ENCODE measurements at regions not wholly inside any gene's neighbourhood (a gene's known extent, or its start where the extent isn't known, plus 50 kb on each side); places are given as distances from the start of the nearest gene placed in this dataset.

DNA sequence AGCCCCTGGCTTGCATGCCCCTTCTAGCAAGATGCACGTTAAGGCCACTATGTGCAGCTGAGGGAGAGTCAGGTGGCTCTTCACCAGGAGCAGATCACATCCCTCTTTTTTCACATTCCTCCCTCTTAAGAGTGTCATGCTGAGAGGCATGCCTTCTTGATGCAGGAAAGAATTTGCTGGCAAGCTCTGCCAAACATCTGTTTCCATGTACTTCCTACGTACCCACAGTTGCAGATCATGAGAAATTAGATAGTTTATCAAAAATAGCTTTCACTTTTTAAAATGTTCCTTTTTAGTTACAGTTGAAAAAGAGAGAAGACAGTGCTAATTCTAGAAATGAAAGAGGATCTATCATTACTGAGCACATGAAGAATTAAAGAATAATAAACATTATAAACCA is 79.7 kb upstream of the ZNF722 start:
- no peaks in the 10 kb centered on the region for H3K36me3 ChIP-seq (ENCODE audit: control insufficient read depth, insufficient read depth, low read length)
- no peak overlapping the region for H4K8ac ChIP-seq (ENCODE audit: low read depth in 2 of 2, low read length in 2 of 2)
- H2AK9ac ChIP-seq (replicated peaks; ENCODE audit: low read depth, low read length, poor library complexity): no peak overlapping the region
- H3K27ac ChIP-seq (ENCODE audit: insufficient read depth, low read length): no peak overlapping the region
- H3K27me3 ChIP-seq (ENCODE audit: control insufficient read depth, insufficient read depth, low read length): no peaks in the 10 kb centered on the region
- H4K91ac ChIP-seq (ENCODE audit: insufficient read depth, low read depth, low read length): no peak overlapping the region
- TF ChIP-seq, protein P1, sequence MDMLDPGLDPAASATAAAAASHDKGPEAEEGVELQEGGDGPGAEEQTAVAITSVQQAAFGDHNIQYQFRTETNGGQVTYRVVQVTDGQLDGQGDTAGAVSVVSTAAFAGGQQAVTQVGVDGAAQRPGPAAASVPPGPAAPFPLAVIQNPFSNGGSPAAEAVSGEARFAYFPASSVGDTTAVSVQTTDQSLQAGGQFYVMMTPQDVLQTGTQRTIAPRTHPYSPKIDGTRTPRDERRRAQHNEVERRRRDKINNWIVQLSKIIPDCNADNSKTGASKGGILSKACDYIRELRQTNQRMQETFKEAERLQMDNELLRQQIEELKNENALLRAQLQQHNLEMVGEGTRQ (IDR thresholded peaks at IDR 0.05; ENCODE audit: low read depth, low read length): no peak
- no peak for TF ChIP-seq MXI1 (IDR thresholded peaks at IDR 0.05; ENCODE audit: borderline replicate concordance, low read depth, low read length)
- TF ChIP-seq CHD1 (IDR thresholded peaks at IDR 0.05; ENCODE audit: low read depth, low read length): no peak
- no peak for TF ChIP-seq RCOR1 (IDR thresholded peaks at IDR 0.05; ENCODE audit: insufficient replicate concordance, low read length)
- TF ChIP-seq RFX5 (IDR thresholded peaks at IDR 0.05; ENCODE audit: low read depth, low read length): no peak
- TF ChIP-seq, protein P2, sequence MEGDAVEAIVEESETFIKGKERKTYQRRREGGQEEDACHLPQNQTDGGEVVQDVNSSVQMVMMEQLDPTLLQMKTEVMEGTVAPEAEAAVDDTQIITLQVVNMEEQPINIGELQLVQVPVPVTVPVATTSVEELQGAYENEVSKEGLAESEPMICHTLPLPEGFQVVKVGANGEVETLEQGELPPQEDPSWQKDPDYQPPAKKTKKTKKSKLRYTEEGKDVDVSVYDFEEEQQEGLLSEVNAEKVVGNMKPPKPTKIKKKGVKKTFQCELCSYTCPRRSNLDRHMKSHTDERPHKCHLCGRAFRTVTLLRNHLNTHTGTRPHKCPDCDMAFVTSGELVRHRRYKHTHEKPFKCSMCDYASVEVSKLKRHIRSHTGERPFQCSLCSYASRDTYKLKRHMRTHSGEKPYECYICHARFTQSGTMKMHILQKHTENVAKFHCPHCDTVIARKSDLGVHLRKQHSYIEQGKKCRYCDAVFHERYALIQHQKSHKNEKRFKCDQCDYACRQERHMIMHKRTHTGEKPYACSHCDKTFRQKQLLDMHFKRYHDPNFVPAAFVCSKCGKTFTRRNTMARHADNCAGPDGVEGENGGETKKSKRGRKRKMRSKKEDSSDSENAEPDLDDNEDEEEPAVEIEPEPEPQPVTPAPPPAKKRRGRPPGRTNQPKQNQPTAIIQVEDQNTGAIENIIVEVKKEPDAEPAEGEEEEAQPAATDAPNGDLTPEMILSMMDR (conservative IDR thresholded peaks at IDR 0.05; ENCODE audit: low read depth, low read length): no peak
- TF ChIP-seq BHLHE40 (IDR thresholded peaks at IDR 0.05; ENCODE audit: low read depth, low read length): no peak
- no peak for TF ChIP-seq POLR2A (IDR thresholded peaks at IDR 0.05; ENCODE audit: low read depth, low read length)
- TF ChIP-seq MAFK (IDR thresholded peaks at IDR 0.05; ENCODE audit: low read depth, low read length): no peak
- no peak for TF ChIP-seq SMC3 (IDR thresholded peaks at IDR 0.05; ENCODE audit: low read depth, low read length)
- no peak for TF ChIP-seq NFE2L2 (IDR thresholded peaks at IDR 0.05; ENCODE audit: low read depth, low read length)
- TF ChIP-seq RAD21 (IDR thresholded peaks at IDR 0.05; ENCODE audit: low read length): no peak
- no peak for TF ChIP-seq CEBPB (IDR thresholded peaks at IDR 0.05; ENCODE audit: low read depth, low read length)
- no peak for TF ChIP-seq MAZ (IDR thresholded peaks at IDR 0.05; ENCODE audit: borderline replicate concordance, low read depth, low read length)
- TF ChIP-seq, protein P3, sequence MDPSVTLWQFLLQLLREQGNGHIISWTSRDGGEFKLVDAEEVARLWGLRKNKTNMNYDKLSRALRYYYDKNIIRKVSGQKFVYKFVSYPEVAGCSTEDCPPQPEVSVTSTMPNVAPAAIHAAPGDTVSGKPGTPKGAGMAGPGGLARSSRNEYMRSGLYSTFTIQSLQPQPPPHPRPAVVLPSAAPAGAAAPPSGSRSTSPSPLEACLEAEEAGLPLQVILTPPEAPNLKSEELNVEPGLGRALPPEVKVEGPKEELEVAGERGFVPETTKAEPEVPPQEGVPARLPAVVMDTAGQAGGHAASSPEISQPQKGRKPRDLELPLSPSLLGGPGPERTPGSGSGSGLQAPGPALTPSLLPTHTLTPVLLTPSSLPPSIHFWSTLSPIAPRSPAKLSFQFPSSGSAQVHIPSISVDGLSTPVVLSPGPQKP (IDR thresholded peaks at IDR 0.05; ENCODE audit: borderline replicate concordance, low read depth, low read length): no peak
- TF ChIP-seq FOS (IDR thresholded peaks at IDR 0.05; ENCODE audit: low read depth, low read length): no peak
- H4K5ac ChIP-seq (ENCODE audit: low read depth, low read length): no peak overlapping the region
- H4K20me1 ChIP-seq (ENCODE audit: insufficient read depth, low read length): no peaks in the 10 kb centered on the region
- DNase-seq (no peak), ATAC-seq (ENCODE audit: low read depth) (no peak)
- ChIA-PET CTCF (no interaction called here), POLR2A (ENCODE audit: unreplicated experiment) (no interaction called here)
- no peak overlapping the region for H2BK5ac ChIP-seq (ENCODE audit: low read depth, low read length, poor library complexity, severe bottlenecking)
- no peak overlapping the region for H3K56ac ChIP-seq (ENCODE audit: extremely low read depth, insufficient read depth, low read length)
- peaks cover 4% of the 10 kb centered on the region for H3K9me3 ChIP-seq (ENCODE audit: control insufficient read depth, insufficient read depth, low read length)
- no TSS peak for BruUV-seq (replicated peaks)
- H3K4me3 ChIP-seq (ENCODE audit: insufficient read depth, low read depth, low read length): no peak overlapping the region
- H3K9me1 ChIP-seq (ENCODE audit: insufficient read depth, low read length): no peaks in the 10 kb centered on the region
- H3K4me1 ChIP-seq (ENCODE audit: control insufficient read depth, insufficient read depth, low read length): no peaks in the 10 kb centered on the region
- H3K18ac ChIP-seq (ENCODE audit: low read depth, low read length): no peak overlapping the region
- no peak overlapping the region for H2AFZ ChIP-seq (replicated peaks; ENCODE audit: low read length, poor library complexity)
- H3K4ac ChIP-seq (ENCODE audit: low read depth, low read length): no peak overlapping the region
- no peak overlapping the region for H2BK120ac ChIP-seq (ENCODE audit: low read depth, low read length)
- intact Hi-C loops (cut with micrococcal nuclease) (no loop called here), dilution Hi-C loops (cut with HindIII; ENCODE audit: low sequenced_read_pairs, unreplicated experiment) (no loop called here), in situ Hi-C loops (cut with MboI; ENCODE audit: low sequenced_read_pairs) (no loop called here)
- no peak overlapping the region for H3K9ac ChIP-seq (ENCODE audit: low read depth, low read length)
- H2BK20ac ChIP-seq (ENCODE audit: low read depth, low read length): no peak overlapping the region
- no peaks in the 10 kb centered on the region for H3K79me1 ChIP-seq (ENCODE audit: low read depth in 1 of 2, low read length in 2 of 2)
- no peak overlapping the region for H3K23ac ChIP-seq (ENCODE audit: low read depth, low read length)
- no peak overlapping the region for H3K14ac ChIP-seq (replicated peaks; ENCODE audit: low read depth, low read length)
- H3K4me2 ChIP-seq (ENCODE audit: low read depth, low read length): no peak overlapping the region
- H2BK15ac ChIP-seq (ENCODE audit: low read depth, low read length): no peak overlapping the region
- no peak overlapping the region for H2AK5ac ChIP-seq (ENCODE audit: low read depth, low read length)
- no CpG with 5 or more reads among the region's 2 CpGs for WGBS, 2 experiments (ENCODE audit: extremely low coverage in 2 of 2, insufficient read length in 1 of 2)

All from IMR-90 (cell line).